GM23338 (cell line): ENCODE measurements at regions not wholly inside any gene's neighbourhood (a gene's known extent, or its start where the extent isn't known, plus 50 kb on each side); places are given as distances from the start of the nearest gene placed in this dataset.

Experiments
- ATAC-seq: fragments of 200-7000 bp; cut with Tn5 transposase; 3 replicates; pipeline ENCODE4 v1.9.1; 2020
- DNase-seq: peaks from one replicate; pipeline ENCODE4 v3.0.0-alpha.2; 2015; ENCODE audit warnings: low spot score
- H2AFZ ChIP-seq: fragments of 200-600 bp; sonication (generic); 2 replicates; pipeline ENCODE4 v1.8.0; 2016; ENCODE audit warnings: antibody characterized with exemption, mild to moderate bottlenecking, moderate library complexity
- H3F3A ChIP-seq: fragments of 200-600 bp; sonication (generic); replicated peaks from 2 replicates; pipeline ENCODE4 v1.8.0; 2017; ENCODE audit warnings: antibody characterized with exemption, mixed run types, low read depth
- H3K27ac ChIP-seq: fragments of 200-600 bp; sonication (generic); 2 replicates; pipeline ENCODE4 v1.6.1; 2016; ENCODE audit warnings: low read depth
- H3K27me3 ChIP-seq: fragments of 200-600 bp; sonication (generic); 2 replicates; pipeline ENCODE4 v1.8.0; 2016; ENCODE audit warnings: mild to moderate bottlenecking, mixed run types, moderate library complexity; ENCODE audit not compliant: insufficient read depth
- H3K36me3 ChIP-seq: fragments of 200-600 bp; sonication (generic); 2 replicates; pipeline ENCODE4 v1.8.0; 2016; ENCODE audit warnings: mild to moderate bottlenecking; ENCODE audit not compliant: insufficient read depth
- H3K4me1 ChIP-seq: fragments of 200-600 bp; sonication (generic); 2 replicates; pipeline ENCODE4 v1.8.0; 2016; ENCODE audit warnings: mild to moderate bottlenecking, moderate library complexity; ENCODE audit not compliant: insufficient read depth
- H3K4me2 ChIP-seq: fragments of 200-600 bp; sonication (generic); 2 replicates; pipeline ENCODE4 v1.7.1; 2017; ENCODE audit warnings: mixed run types
- H3K4me3 ChIP-seq: fragments of 200-600 bp; sonication (generic); 2 replicates; pipeline ENCODE4 v1.6.1; 2016; ENCODE audit warnings: mixed run types
- H3K79me2 ChIP-seq: fragments of 200-600 bp; sonication (generic); replicated peaks from 2 replicates; pipeline ENCODE4 v1.8.0; 2017; ENCODE audit warnings: mild to moderate bottlenecking; ENCODE audit not compliant: insufficient read depth
- H3K9me2 ChIP-seq: fragments of 200-600 bp; sonication (generic); 2 replicates; pipeline ENCODE4 v1.8.0; 2017; ENCODE audit not compliant: insufficient read depth
- H4K20me1 ChIP-seq: fragments of 200-600 bp; sonication (generic); replicated peaks from 2 replicates; pipeline ENCODE4 v1.8.0; 2017; ENCODE audit warnings: mild to moderate bottlenecking; ENCODE audit not compliant: insufficient read depth
- H3K27ac Mint-ChIP-seq: 2 replicates; pipeline ENCODE4 v1.8.0; 2020; ENCODE audit warnings: inconsistent platforms, mild to moderate bottlenecking, moderate library complexity, mixed read lengths
- H3K27me3 Mint-ChIP-seq: 3 replicates; pipeline ENCODE4 v1.8.0; 2022; ENCODE audit warnings: low read depth, mild to moderate bottlenecking, moderate library complexity, mixed read lengths, inconsistent platforms; ENCODE audit not compliant: insufficient read depth, poor library complexity
- H3K36me3 Mint-ChIP-seq: 3 replicates; pipeline ENCODE4 v1.8.0; 2021; ENCODE audit warnings: low read depth, mild to moderate bottlenecking, inconsistent platforms, moderate library complexity, mixed read lengths
- H3K4me1 Mint-ChIP-seq: 3 replicates; pipeline ENCODE4 v1.8.0; 2020; ENCODE audit warnings: mild to moderate bottlenecking, inconsistent platforms, mixed read lengths
- H3K4me3 Mint-ChIP-seq: 3 replicates; pipeline ENCODE4 v1.8.0; 2021; ENCODE audit warnings: moderate library complexity, mild to moderate bottlenecking, inconsistent platforms, mixed read lengths
- H3K9me3 Mint-ChIP-seq: 3 replicates; pipeline ENCODE4 v1.8.0; 2020; ENCODE audit warnings: moderate library complexity, mild to moderate bottlenecking, inconsistent platforms, mixed read lengths
- EZH2 ChIP-seq: fragments of 200-600 bp; sonication (generic); IDR thresholded peaks from one replicate; pipeline ENCODE4 v1.8.0; 2017; ENCODE audit warnings: antibody characterized with exemption, mild to moderate bottlenecking, low read depth; ENCODE audit not compliant: unreplicated experiment
- JUNB ChIP-seq: IDR thresholded peaks from one replicate; pipeline ENCODE4 v1.6.1; 2016; ENCODE audit warnings: antibody characterized with exemption; ENCODE audit not compliant: unreplicated experiment
- NANOG ChIP-seq: IDR thresholded peaks from 2 replicates; pipeline ENCODE4 v1.6.1; 2016; ENCODE audit warnings: antibody characterized with exemption, borderline replicate concordance
- POLR2AphosphoS5 ChIP-seq: IDR thresholded peaks from 2 replicates; pipeline ENCODE4 v1.6.1; 2016; ENCODE audit warnings: antibody characterized with exemption, low read depth
- STAT1 ChIP-seq: IDR thresholded peaks from one replicate; pipeline ENCODE4 v1.6.1; 2016; ENCODE audit warnings: antibody characterized with exemption; ENCODE audit not compliant: unreplicated experiment
- ZNF114 ChIP-seq: fragments of 250-450 bp; sonication (Bioruptor Pico); IDR thresholded peaks from 2 replicates; pipeline ENCODE4 v1.5.0; 2020; ENCODE audit warnings: mild to moderate bottlenecking, moderate library complexity
- ZNF331 ChIP-seq: fragments of 250-450 bp; sonication (Bioruptor Pico); IDR thresholded peaks from 2 replicates; pipeline ENCODE4 v1.5.0; 2020; ENCODE audit warnings: low read depth, mild to moderate bottlenecking, moderate library complexity
- TF ChIP-seq, protein P1 (sequence below): IDR thresholded peaks from 2 replicates; pipeline ENCODE4 v1.6.1; 2016; ENCODE audit warnings: antibody characterized with exemption
- TF ChIP-seq, protein P2 (sequence below): IDR thresholded peaks from one replicate; pipeline ENCODE4 v1.6.1; 2018; ENCODE audit warnings: antibody characterized with exemption; ENCODE audit not compliant: unreplicated experiment
- TF ChIP-seq, protein P3 (sequence below): fragments of 250-450 bp; sonication (Bioruptor Pico); IDR thresholded peaks from 2 replicates; pipeline ENCODE4 v1.5.0; 2020; ENCODE audit warnings: mild to moderate bottlenecking, moderate library complexity

DNA sequence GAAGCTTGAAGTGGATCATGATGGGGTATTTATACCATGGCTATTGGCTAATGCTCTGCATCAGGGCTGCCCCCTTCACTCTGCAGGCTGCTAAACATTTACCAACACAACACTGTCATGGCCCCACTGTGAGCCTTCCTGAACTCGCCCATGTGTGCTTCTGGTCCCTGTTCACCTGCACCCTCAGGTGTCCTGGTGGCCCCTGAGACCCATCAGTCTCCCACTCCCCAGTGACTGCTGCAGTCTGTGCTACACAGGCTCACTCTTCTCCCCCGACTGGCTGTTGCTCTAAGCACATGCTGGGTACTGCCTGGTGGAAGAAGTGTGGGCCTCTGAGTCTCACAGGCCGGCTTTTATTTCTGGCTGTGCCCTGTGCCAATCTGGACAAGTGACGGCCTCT is 183.0 kb upstream of the HS6ST1 start:
- Mint-ChIP-seq H3K9me3 (no peaks in the 10 kb centered on the region; the same call in 2 of the 3 replicates), H3K27me3 (no peaks in the 10 kb centered on the region), H3K4me3 (no peak overlapping the region), H3K27ac (no peak overlapping the region), H3K36me3 (no peaks in the 10 kb centered on the region; the same call in 2 of the 3 replicates), H3K4me1 (peaks cover 2% of the 10 kb centered on the region; the same call in 2 of the 3 replicates)
- no peak for TF ChIP-seq STAT1
- no peak for TF ChIP-seq JUNB
- TF ChIP-seq EZH2: no peak
- no peak for TF ChIP-seq POLR2AphosphoS5
- TF ChIP-seq ZNF331 (CRISPR knock-in tag): no peak
- TF ChIP-seq, protein P1, sequence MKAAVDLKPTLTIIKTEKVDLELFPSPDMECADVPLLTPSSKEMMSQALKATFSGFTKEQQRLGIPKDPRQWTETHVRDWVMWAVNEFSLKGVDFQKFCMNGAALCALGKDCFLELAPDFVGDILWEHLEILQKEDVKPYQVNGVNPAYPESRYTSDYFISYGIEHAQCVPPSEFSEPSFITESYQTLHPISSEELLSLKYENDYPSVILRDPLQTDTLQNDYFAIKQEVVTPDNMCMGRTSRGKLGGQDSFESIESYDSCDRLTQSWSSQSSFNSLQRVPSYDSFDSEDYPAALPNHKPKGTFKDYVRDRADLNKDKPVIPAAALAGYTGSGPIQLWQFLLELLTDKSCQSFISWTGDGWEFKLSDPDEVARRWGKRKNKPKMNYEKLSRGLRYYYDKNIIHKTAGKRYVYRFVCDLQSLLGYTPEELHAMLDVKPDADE: no peak
- TF ChIP-seq, protein P2, sequence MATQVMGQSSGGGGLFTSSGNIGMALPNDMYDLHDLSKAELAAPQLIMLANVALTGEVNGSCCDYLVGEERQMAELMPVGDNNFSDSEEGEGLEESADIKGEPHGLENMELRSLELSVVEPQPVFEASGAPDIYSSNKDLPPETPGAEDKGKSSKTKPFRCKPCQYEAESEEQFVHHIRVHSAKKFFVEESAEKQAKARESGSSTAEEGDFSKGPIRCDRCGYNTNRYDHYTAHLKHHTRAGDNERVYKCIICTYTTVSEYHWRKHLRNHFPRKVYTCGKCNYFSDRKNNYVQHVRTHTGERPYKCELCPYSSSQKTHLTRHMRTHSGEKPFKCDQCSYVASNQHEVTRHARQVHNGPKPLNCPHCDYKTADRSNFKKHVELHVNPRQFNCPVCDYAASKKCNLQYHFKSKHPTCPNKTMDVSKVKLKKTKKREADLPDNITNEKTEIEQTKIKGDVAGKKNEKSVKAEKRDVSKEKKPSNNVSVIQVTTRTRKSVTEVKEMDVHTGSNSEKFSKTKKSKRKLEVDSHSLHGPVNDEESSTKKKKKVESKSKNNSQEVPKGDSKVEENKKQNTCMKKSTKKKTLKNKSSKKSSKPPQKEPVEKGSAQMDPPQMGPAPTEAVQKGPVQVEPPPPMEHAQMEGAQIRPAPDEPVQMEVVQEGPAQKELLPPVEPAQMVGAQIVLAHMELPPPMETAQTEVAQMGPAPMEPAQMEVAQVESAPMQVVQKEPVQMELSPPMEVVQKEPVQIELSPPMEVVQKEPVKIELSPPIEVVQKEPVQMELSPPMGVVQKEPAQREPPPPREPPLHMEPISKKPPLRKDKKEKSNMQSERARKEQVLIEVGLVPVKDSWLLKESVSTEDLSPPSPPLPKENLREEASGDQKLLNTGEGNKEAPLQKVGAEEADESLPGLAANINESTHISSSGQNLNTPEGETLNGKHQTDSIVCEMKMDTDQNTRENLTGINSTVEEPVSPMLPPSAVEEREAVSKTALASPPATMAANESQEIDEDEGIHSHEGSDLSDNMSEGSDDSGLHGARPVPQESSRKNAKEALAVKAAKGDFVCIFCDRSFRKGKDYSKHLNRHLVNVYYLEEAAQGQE: no peak
- no peak for TF ChIP-seq ZNF114 (CRISPR knock-in tag)
- Histone ChIP-seq H3K27ac (no peak overlapping the region), H3K79me2 (no peaks in the 10 kb centered on the region), H3K4me1 (no peaks in the 10 kb centered on the region), H3K27me3 (no peaks in the 10 kb centered on the region), H2AFZ (no peak overlapping the region), H3K4me3 (no peak overlapping the region), H3K36me3 (no peaks in the 10 kb centered on the region), H3F3A (no peaks in the 10 kb centered on the region), H3K9me2 (no peaks in the 10 kb centered on the region), H4K20me1 (no peaks in the 10 kb centered on the region), H3K4me2 (no peak overlapping the region)
- ATAC-seq (no peak), DNase-seq (no peak)

DNA sequence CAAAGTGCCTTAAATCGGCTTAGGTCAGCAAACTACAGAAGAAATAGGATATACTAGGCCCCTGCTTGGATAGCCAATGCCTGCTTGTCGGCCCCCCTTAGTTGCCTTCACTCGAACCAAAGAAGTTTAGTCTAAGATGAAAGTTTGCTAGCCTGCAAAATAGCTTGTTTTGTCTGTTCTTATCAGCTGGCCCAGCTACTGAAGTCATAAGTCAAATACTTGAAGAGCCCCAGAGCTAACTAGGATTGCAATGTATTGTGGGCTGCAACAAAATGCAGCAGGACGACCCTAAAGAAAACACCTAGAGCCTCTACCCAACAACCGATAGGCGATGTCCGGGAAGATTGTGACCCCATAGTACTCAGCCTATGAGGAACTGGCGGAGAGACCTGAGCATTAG is 183.5 kb upstream of the HS6ST1 start:
- Histone ChIP-seq H3F3A (no peaks in the 10 kb centered on the region), H3K79me2 (no peaks in the 10 kb centered on the region), H3K27ac (no peak overlapping the region), H3K36me3 (no peaks in the 10 kb centered on the region), H3K27me3 (no peaks in the 10 kb centered on the region), H3K4me1 (no peaks in the 10 kb centered on the region), H3K4me3 (no peak overlapping the region), H3K9me2 (no peaks in the 10 kb centered on the region), H3K4me2 (no peak overlapping the region), H2AFZ (no peak overlapping the region), H4K20me1 (no peaks in the 10 kb centered on the region)
- Mint-ChIP-seq H3K4me3 (no peak overlapping the region), H3K27ac (no peak overlapping the region), H3K9me3 (no peaks in the 10 kb centered on the region; the same call in 2 of the 3 replicates), H3K4me1 (no peaks in the 10 kb centered on the region; the same call in 2 of the 3 replicates), H3K27me3 (no peaks in the 10 kb centered on the region), H3K36me3 (no peaks in the 10 kb centered on the region; the same call in 2 of the 3 replicates)
- no peak for DNase-seq
- no peak for ATAC-seq
- TF ChIP-seq, protein P3, sequence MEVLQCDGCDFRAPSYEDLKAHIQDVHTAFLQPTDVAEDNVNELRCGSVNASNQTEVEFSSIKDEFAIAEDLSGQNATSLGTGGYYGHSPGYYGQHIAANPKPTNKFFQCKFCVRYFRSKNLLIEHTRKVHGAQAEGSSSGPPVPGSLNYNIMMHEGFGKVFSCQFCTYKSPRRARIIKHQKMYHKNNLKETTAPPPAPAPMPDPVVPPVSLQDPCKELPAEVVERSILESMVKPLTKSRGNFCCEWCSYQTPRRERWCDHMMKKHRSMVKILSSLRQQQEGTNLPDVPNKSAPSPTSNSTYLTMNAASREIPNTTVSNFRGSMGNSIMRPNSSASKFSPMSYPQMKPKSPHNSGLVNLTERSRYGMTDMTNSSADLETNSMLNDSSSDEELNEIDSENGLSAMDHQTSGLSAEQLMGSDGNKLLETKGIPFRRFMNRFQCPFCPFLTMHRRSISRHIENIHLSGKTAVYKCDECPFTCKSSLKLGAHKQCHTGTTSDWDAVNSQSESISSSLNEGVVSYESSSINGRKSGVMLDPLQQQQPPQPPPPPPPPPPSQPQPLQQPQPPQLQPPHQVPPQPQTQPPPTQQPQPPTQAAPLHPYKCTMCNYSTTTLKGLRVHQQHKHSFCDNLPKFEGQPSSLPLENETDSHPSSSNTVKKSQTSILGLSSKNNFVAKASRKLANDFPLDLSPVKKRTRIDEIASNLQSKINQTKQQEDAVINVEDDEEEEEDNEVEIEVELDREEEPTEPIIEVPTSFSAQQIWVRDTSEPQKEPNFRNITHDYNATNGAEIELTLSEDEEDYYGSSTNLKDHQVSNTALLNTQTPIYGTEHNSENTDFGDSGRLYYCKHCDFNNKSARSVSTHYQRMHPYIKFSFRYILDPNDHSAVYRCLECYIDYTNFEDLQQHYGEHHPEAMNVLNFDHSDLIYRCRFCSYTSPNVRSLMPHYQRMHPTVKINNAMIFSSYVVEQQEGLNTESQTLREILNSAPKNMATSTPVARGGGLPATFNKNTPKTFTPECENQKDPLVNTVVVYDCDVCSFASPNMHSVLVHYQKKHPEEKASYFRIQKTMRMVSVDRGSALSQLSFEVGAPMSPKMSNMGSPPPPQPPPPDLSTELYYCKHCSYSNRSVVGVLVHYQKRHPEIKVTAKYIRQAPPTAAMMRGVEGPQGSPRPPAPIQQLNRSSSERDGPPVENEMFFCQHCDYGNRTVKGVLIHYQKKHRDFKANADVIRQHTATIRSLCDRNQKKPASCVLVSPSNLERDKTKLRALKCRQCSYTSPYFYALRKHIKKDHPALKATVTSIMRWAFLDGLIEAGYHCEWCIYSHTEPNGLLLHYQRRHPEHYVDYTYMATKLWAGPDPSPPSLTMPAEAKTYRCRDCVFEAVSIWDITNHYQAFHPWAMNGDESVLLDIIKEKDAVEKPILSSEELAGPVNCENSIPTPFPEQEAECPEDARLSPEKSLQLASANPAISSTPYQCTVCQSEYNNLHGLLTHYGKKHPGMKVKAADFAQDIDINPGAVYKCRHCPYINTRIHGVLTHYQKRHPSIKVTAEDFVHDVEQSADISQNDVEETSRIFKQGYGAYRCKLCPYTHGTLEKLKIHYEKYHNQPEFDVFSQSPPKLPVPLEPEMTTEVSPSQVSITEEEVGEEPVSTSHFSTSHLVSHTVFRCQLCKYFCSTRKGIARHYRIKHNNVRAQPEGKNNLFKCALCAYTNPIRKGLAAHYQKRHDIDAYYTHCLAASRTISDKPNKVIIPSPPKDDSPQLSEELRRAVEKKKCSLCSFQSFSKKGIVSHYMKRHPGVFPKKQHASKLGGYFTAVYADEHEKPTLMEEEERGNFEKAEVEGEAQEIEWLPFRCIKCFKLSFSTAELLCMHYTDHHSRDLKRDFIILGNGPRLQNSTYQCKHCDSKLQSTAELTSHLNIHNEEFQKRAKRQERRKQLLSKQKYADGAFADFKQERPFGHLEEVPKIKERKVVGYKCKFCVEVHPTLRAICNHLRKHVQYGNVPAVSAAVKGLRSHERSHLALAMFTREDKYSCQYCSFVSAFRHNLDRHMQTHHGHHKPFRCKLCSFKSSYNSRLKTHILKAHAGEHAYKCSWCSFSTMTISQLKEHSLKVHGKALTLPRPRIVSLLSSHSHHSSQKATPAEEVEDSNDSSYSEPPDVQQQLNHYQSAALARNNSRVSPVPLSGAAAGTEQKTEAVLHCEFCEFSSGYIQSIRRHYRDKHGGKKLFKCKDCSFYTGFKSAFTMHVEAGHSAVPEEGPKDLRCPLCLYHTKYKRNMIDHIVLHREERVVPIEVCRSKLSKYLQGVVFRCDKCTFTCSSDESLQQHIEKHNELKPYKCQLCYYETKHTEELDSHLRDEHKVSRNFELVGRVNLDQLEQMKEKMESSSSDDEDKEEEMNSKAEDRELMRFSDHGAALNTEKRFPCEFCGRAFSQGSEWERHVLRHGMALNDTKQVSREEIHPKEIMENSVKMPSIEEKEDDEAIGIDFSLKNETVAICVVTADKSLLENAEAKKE (CRISPR knock-in tag): no peak
- no peak for TF ChIP-seq NANOG
